Stomach (tissue), 4 donors: ENCODE measurements at regions not wholly inside any gene's neighbourhood (a gene's known extent, or its start where the extent isn't known, plus 50 kb on each side); places are given as distances from the start of the nearest gene placed in this dataset.

Experiments
- POLR2A ChIP-seq, 4 donors: fragments of 450-650 bp; IDR thresholded peaks; one replicate each; pipeline ENCODE4 v1.6.1; 2016; ENCODE audit warnings: antibody characterized with exemption in 4 of 4, control low read depth in 2 of 4, mild to moderate bottlenecking in 1 of 4, moderate library complexity in 1 of 4
- POLR2AphosphoS5 ChIP-seq, 3 donors: sonication (generic); formaldehyde crosslinking; IDR thresholded peaks; one replicate each; pipeline ENCODE4 v1.6.1; 2016; ENCODE audit warnings: antibody characterized with exemption in 3 of 3
- TF ChIP-seq, protein P1 (sequence below), 7 experiments: fragments of 450-650 bp in 4 of 7; fragments of 200-600 bp in 3 of 7; sonication (generic) in 3 of 7; IDR thresholded peaks; one replicate each; pipeline ENCODE4 v1.5.1; 2016 to 2019; ENCODE audit warnings: antibody characterized with exemption in 7 of 7, control low read depth in 2 of 7, mild to moderate bottlenecking in 1 of 7

GRCh38 chr9:134509817-134510216, 131.8 kb upstream of the COL5A1 start:
- TF ChIP-seq, protein P1, sequence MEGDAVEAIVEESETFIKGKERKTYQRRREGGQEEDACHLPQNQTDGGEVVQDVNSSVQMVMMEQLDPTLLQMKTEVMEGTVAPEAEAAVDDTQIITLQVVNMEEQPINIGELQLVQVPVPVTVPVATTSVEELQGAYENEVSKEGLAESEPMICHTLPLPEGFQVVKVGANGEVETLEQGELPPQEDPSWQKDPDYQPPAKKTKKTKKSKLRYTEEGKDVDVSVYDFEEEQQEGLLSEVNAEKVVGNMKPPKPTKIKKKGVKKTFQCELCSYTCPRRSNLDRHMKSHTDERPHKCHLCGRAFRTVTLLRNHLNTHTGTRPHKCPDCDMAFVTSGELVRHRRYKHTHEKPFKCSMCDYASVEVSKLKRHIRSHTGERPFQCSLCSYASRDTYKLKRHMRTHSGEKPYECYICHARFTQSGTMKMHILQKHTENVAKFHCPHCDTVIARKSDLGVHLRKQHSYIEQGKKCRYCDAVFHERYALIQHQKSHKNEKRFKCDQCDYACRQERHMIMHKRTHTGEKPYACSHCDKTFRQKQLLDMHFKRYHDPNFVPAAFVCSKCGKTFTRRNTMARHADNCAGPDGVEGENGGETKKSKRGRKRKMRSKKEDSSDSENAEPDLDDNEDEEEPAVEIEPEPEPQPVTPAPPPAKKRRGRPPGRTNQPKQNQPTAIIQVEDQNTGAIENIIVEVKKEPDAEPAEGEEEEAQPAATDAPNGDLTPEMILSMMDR (IDR thresholded peaks at IDR 0.05): no peak
- TF ChIP-seq POLR2A (IDR thresholded peaks at IDR 0.05): no peak
- no peak for TF ChIP-seq POLR2AphosphoS5 (IDR thresholded peaks at IDR 0.05)
